ENCODE measurements at regions not wholly inside any gene's neighbourhood (a gene's known extent, or its start where the extent isn't known, plus 50 kb on each side); places are given as distances from the start of the nearest gene placed in this dataset.

- TF ChIP-seq GATA3 (IDR thresholded peaks at IDR 0.05; ENCODE audit: low read depth, low read length): no peak
- no peak for TF ChIP-seq GATA2 (IDR thresholded peaks at IDR 0.05; ENCODE audit: low read depth, low read length)
These were observed 175.3 kb upstream of the CREB1 start for GRCh38 chr2:207354462-207354861.
